PFSK-1 (cell line): ENCODE measurements at regions not wholly inside any gene's neighbourhood (a gene's known extent, or its start where the extent isn't known, plus 50 kb on each side); places are given as distances from the start of the nearest gene placed in this dataset.

Experiments used
- FOXP2 ChIP-seq: optimal IDR thresholded peaks from 2 replicates; pipeline ENCODE3; 2011; ENCODE audit warnings: borderline replicate concordance, control low read depth, inconsistent platforms; ENCODE audit not compliant: insufficient read depth; ENCODE audit errors: extremely low read length, extremely low read depth
- POLR2AphosphoS5 ChIP-seq: IDR thresholded peaks from 2 replicates; pipeline ENCODE4 v1.6.1; 2012; ENCODE audit warnings: low read depth, mild to moderate bottlenecking, control low read depth, low read length, moderate library complexity
- REST ChIP-seq, 2 experiments: IDR thresholded peaks; 2 replicates each; pipeline versions ENCODE4 v1.6.1 to v1.8.0; 2011 to 2012; ENCODE audit warnings: low read depth in 2 of 2, low read length in 2 of 2, control low read depth in 1 of 2, inconsistent platforms in 1 of 2, mild to moderate bottlenecking in 1 of 2, moderate library complexity in 1 of 2; ENCODE audit not compliant: insufficient read depth in 1 of 2
- SIN3A ChIP-seq: IDR thresholded peaks from 2 replicates; pipeline ENCODE4 v1.6.1; 2012; ENCODE audit warnings: mild to moderate bottlenecking, low read length, moderate library complexity, borderline replicate concordance; ENCODE audit not compliant: insufficient read depth
- TAF1 ChIP-seq: IDR thresholded peaks from 2 replicates; pipeline ENCODE4 v1.6.1; 2012; ENCODE audit warnings: low read length, control low read depth, borderline replicate concordance; ENCODE audit not compliant: insufficient read depth

GRCh38 chr17:79521225-79521624 lies 89.6 kb downstream of the RBFOX3 start:
- TF ChIP-seq POLR2AphosphoS5 (no peak), REST (IDR thresholded peaks at IDR 0.05; ENCODE audit: insufficient read depth in 1 of 2, low read depth in 2 of 2, low read length in 2 of 2) (no peak), SIN3A (no peak)

GRCh38 chr17:79520167-79521165 lies 90.4 kb downstream of the RBFOX3 start:
- TF ChIP-seq FOXP2, result no peak
- TF ChIP-seq REST (IDR thresholded peaks at IDR 0.05; ENCODE audit: insufficient read depth in 1 of 2, low read depth in 2 of 2, low read length in 2 of 2), result no peak
- TF ChIP-seq POLR2AphosphoS5, result no peak
- TF ChIP-seq SIN3A, result no peak
- TF ChIP-seq TAF1, result no peak

- no peak for TF ChIP-seq TAF1
- TF ChIP-seq POLR2AphosphoS5, result no peak
- no peak for TF ChIP-seq FOXP2
- TF ChIP-seq REST (IDR thresholded peaks at IDR 0.05; ENCODE audit: insufficient read depth in 1 of 2, low read depth in 2 of 2, low read length in 2 of 2), result no peak
- no peak for TF ChIP-seq SIN3A
Observed at GRCh38 chr17:79519601-79520000, 91.2 kb downstream of the RBFOX3 start.

- TF ChIP-seq POLR2AphosphoS5 (no peak), SIN3A (no peak), TAF1 (no peak), FOXP2 (no peak), REST (IDR thresholded peaks at IDR 0.05; ENCODE audit: insufficient read depth in 1 of 2, low read depth in 2 of 2, low read length in 2 of 2) (no peak)
Observed at GRCh38 chr17:79518585-79519523, 92.0 kb downstream of the RBFOX3 start.
